H9 (cell line): ENCODE measurements at regions not wholly inside any gene's neighbourhood (a gene's known extent, or its start where the extent isn't known, plus 50 kb on each side); places are given as distances from the start of the nearest gene placed in this dataset.

Experiments
- DNase-seq: peaks from one replicate; pipeline ENCODE4 v3.0.0-alpha.2; 2017
- H2AFZ ChIP-seq: one replicate; pipeline ENCODE4 v1.6.1; 2013; ENCODE audit warnings: mild to moderate bottlenecking, low read length, control low read depth, moderate library complexity
- H2AK5ac ChIP-seq: 2 replicates; pipeline ENCODE4 v1.6.1; 2013; ENCODE audit warnings: low read length, control low read depth, mixed read lengths; ENCODE audit not compliant: insufficient read length
- H2BK120ac ChIP-seq: one replicate; pipeline ENCODE4 v1.6.1; 2013; ENCODE audit warnings: low read depth, mild to moderate bottlenecking, low read length, control low read depth, inconsistent platforms; ENCODE audit not compliant: poor library complexity, severe bottlenecking
- H2BK12ac ChIP-seq: 2 replicates; pipeline ENCODE4 v1.6.1; 2013; ENCODE audit warnings: low read length, control low read depth, mixed read lengths, low read depth; ENCODE audit not compliant: insufficient read length
- H2BK15ac ChIP-seq: 2 replicates; pipeline ENCODE4 v1.6.1; 2013; ENCODE audit warnings: low read depth, low read length, control low read depth
- H2BK20ac ChIP-seq: one replicate; pipeline ENCODE4 v1.6.1; 2013; ENCODE audit warnings: low read depth, mild to moderate bottlenecking, low read length, control low read depth, inconsistent platforms; ENCODE audit not compliant: poor library complexity, severe bottlenecking
- H2BK5ac ChIP-seq: 2 replicates; pipeline ENCODE4 v1.6.1; 2013; ENCODE audit warnings: low read length, control low read depth, mixed read lengths; ENCODE audit not compliant: insufficient read length
- H3K14ac ChIP-seq: 2 replicates; pipeline ENCODE4 v1.6.1; 2013; ENCODE audit warnings: low read length, control low read depth; ENCODE audit not compliant: insufficient read depth
- H3K18ac ChIP-seq: 2 replicates; pipeline ENCODE4 v1.6.1; 2013; ENCODE audit warnings: low read depth, mild to moderate bottlenecking, mixed read lengths, low read length, control low read depth; ENCODE audit not compliant: insufficient read length
- H3K23ac ChIP-seq: 2 replicates; pipeline ENCODE4 v1.6.1; 2013; ENCODE audit warnings: low read length, control low read depth, mixed read lengths, low read depth; ENCODE audit not compliant: insufficient read length
- H3K23me2 ChIP-seq: 2 replicates; pipeline ENCODE4 v1.6.1; 2013; ENCODE audit warnings: low read depth, mild to moderate bottlenecking, mixed read lengths, low read length, control low read depth; ENCODE audit not compliant: insufficient read length, poor library complexity, severe bottlenecking
- H3K27ac ChIP-seq: 2 replicates; pipeline ENCODE4 v1.5.1; 2013; ENCODE audit warnings: low read length, control low read depth, mixed read lengths, low read depth; ENCODE audit not compliant: insufficient read length
- H3K27me3 ChIP-seq: 2 replicates; pipeline ENCODE4 v1.6.1; 2013; ENCODE audit warnings: low read length, control low read depth, inconsistent platforms; ENCODE audit not compliant: insufficient read depth
- H3K4ac ChIP-seq: 2 replicates; pipeline ENCODE4 v1.6.1; 2013; ENCODE audit warnings: low read depth, mild to moderate bottlenecking, control low read depth, inconsistent platforms, low read length, moderate library complexity
- H3K4me1 ChIP-seq: 2 replicates; pipeline ENCODE4 v1.6.1; 2013; ENCODE audit warnings: low read length, control low read depth, inconsistent platforms; ENCODE audit not compliant: insufficient read depth
- H3K4me2 ChIP-seq: 2 replicates; pipeline ENCODE4 v1.6.1; 2013; ENCODE audit warnings: low read length, control low read depth, mixed read lengths; ENCODE audit not compliant: insufficient read length, insufficient read depth
- H3K56ac ChIP-seq: 2 replicates; pipeline ENCODE4 v1.6.1; 2013; ENCODE audit warnings: low read depth, mild to moderate bottlenecking, mixed read lengths, low read length, control low read depth; ENCODE audit not compliant: insufficient read length
- H3K79me1 ChIP-seq: 2 replicates; pipeline ENCODE4 v1.6.1; 2013; ENCODE audit warnings: low read depth, mild to moderate bottlenecking, moderate library complexity, low read length, control low read depth, inconsistent platforms; ENCODE audit not compliant: insufficient read depth, poor library complexity, severe bottlenecking
- H3K79me2 ChIP-seq: 2 replicates; pipeline ENCODE4 v1.6.1; 2013; ENCODE audit warnings: low read length, control low read depth, inconsistent platforms; ENCODE audit not compliant: insufficient read depth
- H3K9ac ChIP-seq: 2 replicates; pipeline ENCODE4 v1.6.1; 2013; ENCODE audit warnings: low read length, control low read depth, mixed read lengths; ENCODE audit not compliant: insufficient read length; ENCODE audit errors: extremely low read depth
- H3K9me3 ChIP-seq: one replicate; pipeline ENCODE4 v1.6.1; 2013; ENCODE audit warnings: low read depth, low read length, inconsistent platforms; ENCODE audit not compliant: control insufficient read depth
- H3T11ph ChIP-seq: one replicate; pipeline ENCODE4 v1.6.1; 2013; ENCODE audit warnings: mild to moderate bottlenecking, low read length, control low read depth, inconsistent platforms
- H4K20me1 ChIP-seq: one replicate; pipeline ENCODE4 v1.6.1; 2013; ENCODE audit not compliant: control insufficient read depth, insufficient read length, insufficient read depth
- H4K5ac ChIP-seq: 2 replicates; pipeline ENCODE4 v1.6.1; 2013; ENCODE audit warnings: low read depth, mild to moderate bottlenecking, mixed read lengths, low read length, control low read depth; ENCODE audit not compliant: insufficient read length
- H4K8ac ChIP-seq: replicated peaks from 2 replicates; pipeline ENCODE4 v1.6.1; 2013; ENCODE audit warnings: low read length, control low read depth, mixed read lengths, low read depth; ENCODE audit not compliant: insufficient read length
- H4K91ac ChIP-seq: 2 replicates; pipeline ENCODE4 v1.6.1; 2013; ENCODE audit warnings: low read depth, mild to moderate bottlenecking, moderate library complexity, mixed read lengths, low read length, control low read depth; ENCODE audit not compliant: insufficient read length
- H3K27ac Mint-ChIP-seq, 3 experiments: 2 replicates in 2 of 3; 3 replicates in 1 of 3; pipeline ENCODE4 v1.8.0; 2020 to 2021; ENCODE audit warnings: mixed read lengths in 3 of 3, mild to moderate bottlenecking in 1 of 3, moderate library complexity in 1 of 3
- H3K27me3 Mint-ChIP-seq: 2 replicates; pipeline ENCODE4 v1.8.0; 2021; ENCODE audit warnings: low read depth, mild to moderate bottlenecking, moderate library complexity, mixed read lengths
- H3K36me3 Mint-ChIP-seq, 3 experiments: 2 replicates in 2 of 3; 3 replicates in 1 of 3; pipeline ENCODE4 v1.8.0; 2020 to 2021; ENCODE audit warnings: low read depth in 3 of 3, mixed read lengths in 3 of 3; ENCODE audit not compliant: insufficient read depth in 1 of 3
- H3K4me1 Mint-ChIP-seq, 2 experiments: 2 replicates each; pipeline ENCODE4 v1.8.0; 2020; ENCODE audit warnings: mixed read lengths in 2 of 2
- H3K4me3 Mint-ChIP-seq, 2 experiments: 2 replicates in 1 of 2; 3 replicates in 1 of 2; pipeline ENCODE4 v1.8.0; 2020 to 2021; ENCODE audit warnings: mild to moderate bottlenecking in 2 of 2, mixed read lengths in 2 of 2, moderate library complexity in 1 of 2
- H3K9me3 Mint-ChIP-seq, 2 experiments: 2 replicates in 1 of 2; 3 replicates in 1 of 2; pipeline ENCODE4 v1.8.0; 2020; ENCODE audit warnings: mild to moderate bottlenecking in 2 of 2, mixed read lengths in 2 of 2, moderate library complexity in 1 of 2
- CTCF ChIP-seq: fragments of 200-600 bp; sonication (generic); conservative IDR thresholded peaks from 3 replicates; pipeline ENCODE4 v1.8.0; 2021; ENCODE audit warnings: antibody characterized with exemption, mild to moderate bottlenecking
- WGBS: extraction: QIAGEN DNeasy Blood & Tissue Kit; methylation state at CpG from one replicate; pipeline ENCODE4 v1.1.7; 2013; ENCODE audit warnings: missing lambda C conversion rate, low lambda C conversion rate, mixed read lengths; ENCODE audit not compliant: insufficient read length; ENCODE audit errors: extremely low coverage; 5-methylcytosine and 5-hydroxymethylcytosine counted together

GRCh38 chr7:145831616-145832206 lies 284.9 kb upstream of the CNTNAP2 start:
- Histone ChIP-seq H2AFZ (no peak overlapping the region), H3K79me2 (no peaks in the 10 kb centered on the region), H2BK120ac (no peak overlapping the region), H3K4ac (no peak overlapping the region), H3K9ac (no peak overlapping the region), H3K18ac (no peak overlapping the region), H4K8ac (no peak overlapping the region), H3K27me3 (no peaks in the 10 kb centered on the region), H3K79me1 (no peaks in the 10 kb centered on the region), H3K23ac (no peak overlapping the region), H4K20me1 (no peaks in the 10 kb centered on the region), H3K14ac (no peak overlapping the region), H3T11ph (no peak overlapping the region), H3K9me3 (no peaks in the 10 kb centered on the region), H3K27ac (no peak overlapping the region), H3K4me1 (no peaks in the 10 kb centered on the region), H4K91ac (no peak overlapping the region), H2AK5ac (no peak overlapping the region), H3K56ac (no peak overlapping the region), H2BK12ac (no peak overlapping the region), H4K5ac (no peak overlapping the region), H3K4me2 (no peak overlapping the region), H2BK15ac (no peak overlapping the region), H2BK5ac (no peak overlapping the region), H3K23me2 (no peaks in the 10 kb centered on the region), H2BK20ac (no peak overlapping the region)
- Mint-ChIP-seq H3K9me3 (peaks cover 6% of the 10 kb centered on the region in 2 experiments), H3K4me3 (no peak overlapping the region), H3K4me1 (no peaks in the 10 kb centered on the region), H3K36me3 (peaks cover 0 to 2% (median 0%) of the 10 kb centered on the region in 3 experiments; a peak in 2 of 7 replicates), H3K27me3 (no peaks in the 10 kb centered on the region), H3K27ac (no peak overlapping the region; a peak in 1 of 7 replicates)
- no peak for DNase-seq
- TF ChIP-seq CTCF: no peak
- no CpG with 5 or more reads among the region's 4 CpGs for WGBS
